Esophagus squamous epithelium (tissue), 4 donors: ENCODE measurements at regions not wholly inside any gene's neighbourhood (a gene's known extent, or its start where the extent isn't known, plus 50 kb on each side); places are given as distances from the start of the nearest gene placed in this dataset.

Experiments used
- CTCF ChIP-seq, 6 experiments: fragments of 450-650 bp in 4 of 6; fragments of 200-600 bp in 2 of 6; sonication (generic) in 2 of 6; IDR thresholded peaks; one replicate each; pipeline ENCODE4 v1.5.1; 2016 to 2019; ENCODE audit warnings: antibody characterized with exemption in 6 of 6, mild to moderate bottlenecking in 4 of 6, moderate library complexity in 4 of 6
- POLR2A ChIP-seq, 4 donors: fragments of 450-650 bp; IDR thresholded peaks; one replicate each; pipeline ENCODE4 v1.6.1; 2017; ENCODE audit warnings: antibody characterized with exemption in 4 of 4, mild to moderate bottlenecking in 4 of 4, moderate library complexity in 3 of 4

- TF ChIP-seq POLR2A (IDR thresholded peaks at IDR 0.05) (no peak), CTCF (IDR thresholded peaks at IDR 0.05) (no peak)
These were observed 88.7 kb upstream of the BCL6 start for GRCh38 chr3:187833799-187834578.
